Skeletal muscle satellite cell (primary cell): ENCODE measurements at regions not wholly inside any gene's neighbourhood (a gene's known extent, or its start where the extent isn't known, plus 50 kb on each side); places are given as distances from the start of the nearest gene placed in this dataset.

Experiments used
- H3K27me3 ChIP-seq: 2 replicates; pipeline ENCODE4 v1.7.0; 2013; ENCODE audit warnings: low read length; ENCODE audit not compliant: control insufficient read depth, insufficient read depth
- H3K36me3 ChIP-seq: 2 replicates; pipeline ENCODE4 v1.7.0; 2013; ENCODE audit warnings: mild to moderate bottlenecking, control low read depth, low read length; ENCODE audit not compliant: insufficient read depth
- H3K4me1 ChIP-seq: 2 replicates; pipeline ENCODE4 v1.7.0; 2013; ENCODE audit warnings: low read length; ENCODE audit not compliant: control insufficient read depth, insufficient read depth
- H3K4me2 ChIP-seq: 2 replicates; pipeline ENCODE4 v1.7.0; 2013; ENCODE audit warnings: mild to moderate bottlenecking, low read length
- H3K4me3 ChIP-seq: 2 replicates; pipeline ENCODE4 v1.7.0; 2013; ENCODE audit warnings: low read length
- H3K9ac ChIP-seq: 2 replicates; pipeline ENCODE4 v1.7.0; 2013; ENCODE audit warnings: mild to moderate bottlenecking, low read depth, low read length, moderate library complexity
- H3K9me3 ChIP-seq: replicated peaks from 2 replicates; pipeline ENCODE4 v1.7.0; 2013; ENCODE audit warnings: mild to moderate bottlenecking, control low read depth, low read length

- H3K4me3 ChIP-seq, result no peak overlapping the region
- no peaks in the 10 kb centered on the region for H3K36me3 ChIP-seq
- no peak overlapping the region for H3K9ac ChIP-seq
- H3K9me3 ChIP-seq, result no peaks in the 10 kb centered on the region
- no peak overlapping the region for H3K4me2 ChIP-seq
- H3K27me3 ChIP-seq, result peaks cover 4% of the 10 kb centered on the region
- H3K4me1 ChIP-seq, result peaks cover under 1% of the 10 kb centered on the region
Observed at GRCh38 chr11:127670374-127671119, 670.0 kb upstream of the KIRREL3 start.

GRCh38 chr11:127656116-127656836, 655.7 kb upstream of the KIRREL3 start:
- Histone ChIP-seq H3K4me1 (peaks cover 9% of the 10 kb centered on the region), H3K9ac (no peak overlapping the region), H3K4me2 (no peak overlapping the region), H3K36me3 (no peaks in the 10 kb centered on the region), H3K9me3 (no peaks in the 10 kb centered on the region), H3K4me3 (no peak overlapping the region), H3K27me3 (no peaks in the 10 kb centered on the region)

- Histone ChIP-seq H3K9ac (no peak overlapping the region), H3K9me3 (no peaks in the 10 kb centered on the region), H3K27me3 (no peaks in the 10 kb centered on the region), H3K4me3 (no peak overlapping the region), H3K36me3 (no peaks in the 10 kb centered on the region), H3K4me1 (peaks cover 15% of the 10 kb centered on the region), H3K4me2 (no peak overlapping the region)
Observed at GRCh38 chr11:127653076-127653475, 652.5 kb upstream of the KIRREL3 start.

GRCh38 chr11:127651888-127652221, 651.3 kb upstream of the KIRREL3 start:
- peak overlapping the region; percentile 13 for H3K4me3 ChIP-seq
- H3K9me3 ChIP-seq, result no peaks in the 10 kb centered on the region
- H3K27me3 ChIP-seq, result no peaks in the 10 kb centered on the region
- H3K4me1 ChIP-seq, result peaks cover 15% of the 10 kb centered on the region
- H3K4me2 ChIP-seq, result peak overlapping the region; percentile 2
- H3K36me3 ChIP-seq, result no peaks in the 10 kb centered on the region
- peak overlapping the region; percentile 41 for H3K9ac ChIP-seq

- Histone ChIP-seq H3K27me3 (no peaks in the 10 kb centered on the region), H3K4me1 (peaks cover 15% of the 10 kb centered on the region), H3K4me3 (peak overlapping the region; percentile 3), H3K4me2 (peak overlapping the region; percentile 2), H3K9ac (peak overlapping the region; percentile 41), H3K9me3 (no peaks in the 10 kb centered on the region), H3K36me3 (no peaks in the 10 kb centered on the region)
Observed at GRCh38 chr11:127651175-127651887, 650.8 kb upstream of the KIRREL3 start.

- H3K36me3 ChIP-seq, result no peaks in the 10 kb centered on the region
- no peak overlapping the region for H3K4me3 ChIP-seq
Observed at GRCh38 chr11:127649958-127650357, 649.4 kb upstream of the KIRREL3 start.

GRCh38 chr11:127649071-127649470, 648.5 kb upstream of the KIRREL3 start:
- Histone ChIP-seq H3K9me3 (no peaks in the 10 kb centered on the region), H3K4me1 (peaks cover 15% of the 10 kb centered on the region), H3K4me3 (no peak overlapping the region), H3K27me3 (no peaks in the 10 kb centered on the region), H3K36me3 (no peaks in the 10 kb centered on the region), H3K4me2 (no peak overlapping the region), H3K9ac (no peak overlapping the region)

More at GRCh38 chr11:127649958-127650357, 649.4 kb upstream of the KIRREL3 start:
- no peak overlapping the region for H3K4me2 ChIP-seq
- H3K27me3 ChIP-seq, result no peaks in the 10 kb centered on the region
- H3K9ac ChIP-seq, result no peak overlapping the region
- peaks cover 15% of the 10 kb centered on the region for H3K4me1 ChIP-seq
- no peaks in the 10 kb centered on the region for H3K9me3 ChIP-seq

- no peak overlapping the region for H3K9ac ChIP-seq
- H3K4me3 ChIP-seq, result no peak overlapping the region
Observed at GRCh38 chr11:127648583-127648982, 648.0 kb upstream of the KIRREL3 start.

GRCh38 chr11:127644366-127644765, 643.8 kb upstream of the KIRREL3 start:
- H3K4me1 ChIP-seq, result peaks cover 11% of the 10 kb centered on the region
- H3K9me3 ChIP-seq, result no peaks in the 10 kb centered on the region
- H3K4me2 ChIP-seq, result no peak overlapping the region
- H3K4me3 ChIP-seq, result no peak overlapping the region
- no peak overlapping the region for H3K9ac ChIP-seq
- no peaks in the 10 kb centered on the region for H3K27me3 ChIP-seq
- H3K36me3 ChIP-seq, result no peaks in the 10 kb centered on the region

More at GRCh38 chr11:127648583-127648982, 648.0 kb upstream of the KIRREL3 start:
- no peaks in the 10 kb centered on the region for H3K9me3 ChIP-seq
- H3K4me2 ChIP-seq, result no peak overlapping the region
- no peaks in the 10 kb centered on the region for H3K27me3 ChIP-seq
- H3K4me1 ChIP-seq, result peaks cover 15% of the 10 kb centered on the region
- H3K36me3 ChIP-seq, result no peaks in the 10 kb centered on the region

GRCh38 chr11:127643268-127644058, 642.9 kb upstream of the KIRREL3 start:
- Histone ChIP-seq H3K36me3 (no peaks in the 10 kb centered on the region), H3K4me2 (no peak overlapping the region), H3K9me3 (no peaks in the 10 kb centered on the region), H3K4me1 (peaks cover 11% of the 10 kb centered on the region), H3K4me3 (no peak overlapping the region), H3K9ac (no peak overlapping the region), H3K27me3 (no peaks in the 10 kb centered on the region)
